GM12892 (cell line): ENCODE measurements at regions not wholly inside any gene's neighbourhood (a gene's known extent, or its start where the extent isn't known, plus 50 kb on each side); places are given as distances from the start of the nearest gene placed in this dataset.

ENCODE experiments used
- POLR2A ChIP-seq: IDR thresholded peaks from 2 replicates; pipeline ENCODE4 v1.6.1; 2011; ENCODE audit warnings: low read depth, low read length, control low read depth
- TAF1 ChIP-seq: IDR thresholded peaks from 2 replicates; pipeline ENCODE4 v1.6.1; 2011; ENCODE audit warnings: low read depth, mild to moderate bottlenecking, control low read depth, low read length, borderline replicate concordance

- TF ChIP-seq POLR2A: no peak
- TF ChIP-seq TAF1: no peak
These were observed 196.5 kb upstream of the PGR start for GRCh38 chr11:101326141-101326540.
